ENCODE measurements at regions not wholly inside any gene's neighbourhood (a gene's known extent, or its start where the extent isn't known, plus 50 kb on each side); places are given as distances from the start of the nearest gene placed in this dataset.
"Not testable (repeated sequence)": the region's sequence is repeated elsewhere in the genome, so short reads cannot be mapped to it uniquely, and the experiment has no call there.

GRCh38 chr20:26006164-26006563 lies 309.5 kb upstream of the ZNF337 start:
- TF ChIP-seq, protein P1, sequence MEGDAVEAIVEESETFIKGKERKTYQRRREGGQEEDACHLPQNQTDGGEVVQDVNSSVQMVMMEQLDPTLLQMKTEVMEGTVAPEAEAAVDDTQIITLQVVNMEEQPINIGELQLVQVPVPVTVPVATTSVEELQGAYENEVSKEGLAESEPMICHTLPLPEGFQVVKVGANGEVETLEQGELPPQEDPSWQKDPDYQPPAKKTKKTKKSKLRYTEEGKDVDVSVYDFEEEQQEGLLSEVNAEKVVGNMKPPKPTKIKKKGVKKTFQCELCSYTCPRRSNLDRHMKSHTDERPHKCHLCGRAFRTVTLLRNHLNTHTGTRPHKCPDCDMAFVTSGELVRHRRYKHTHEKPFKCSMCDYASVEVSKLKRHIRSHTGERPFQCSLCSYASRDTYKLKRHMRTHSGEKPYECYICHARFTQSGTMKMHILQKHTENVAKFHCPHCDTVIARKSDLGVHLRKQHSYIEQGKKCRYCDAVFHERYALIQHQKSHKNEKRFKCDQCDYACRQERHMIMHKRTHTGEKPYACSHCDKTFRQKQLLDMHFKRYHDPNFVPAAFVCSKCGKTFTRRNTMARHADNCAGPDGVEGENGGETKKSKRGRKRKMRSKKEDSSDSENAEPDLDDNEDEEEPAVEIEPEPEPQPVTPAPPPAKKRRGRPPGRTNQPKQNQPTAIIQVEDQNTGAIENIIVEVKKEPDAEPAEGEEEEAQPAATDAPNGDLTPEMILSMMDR (IDR thresholded peaks at IDR 0.05; ENCODE audit: low read depth, low read length, missing input control) = not testable (repeated sequence)
- not testable (repeated sequence) for TF ChIP-seq SP1, RXRA, RAD21 (IDR thresholded peaks at IDR 0.05)
